IPS-18a (cell line): ENCODE measurements at regions not wholly inside any gene's neighbourhood (a gene's known extent, or its start where the extent isn't known, plus 50 kb on each side); places are given as distances from the start of the nearest gene placed in this dataset.

ENCODE experiments used
- H3K27ac ChIP-seq: one replicate; pipeline ENCODE4 v1.5.1; 2013; ENCODE audit warnings: low read length
- H3K27me3 ChIP-seq: one replicate; pipeline ENCODE4 v1.6.1; 2013; ENCODE audit warnings: mild to moderate bottlenecking, low read length; ENCODE audit not compliant: control insufficient read depth, insufficient read depth
- H3K36me3 ChIP-seq: one replicate; pipeline ENCODE4 v1.6.1; 2013; ENCODE audit warnings: low read depth, low read length; ENCODE audit not compliant: control insufficient read depth
- H3K4me1 ChIP-seq: one replicate; pipeline ENCODE4 v1.6.1; 2013; ENCODE audit warnings: low read depth, low read length; ENCODE audit not compliant: control insufficient read depth
- H3K4me3 ChIP-seq: one replicate; pipeline ENCODE4 v1.5.1; 2013; ENCODE audit warnings: low read length
- H3K9ac ChIP-seq: one replicate; pipeline ENCODE4 v1.6.1; 2013; ENCODE audit warnings: mild to moderate bottlenecking, low read length, moderate library complexity
- H3K9me3 ChIP-seq: one replicate; pipeline ENCODE4 v1.6.1; 2013; ENCODE audit warnings: low read depth, low read length; ENCODE audit not compliant: control insufficient read depth

- no peaks in the 10 kb centered on the region for H3K36me3 ChIP-seq
- no peak overlapping the region for H3K27ac ChIP-seq
- no peaks in the 10 kb centered on the region for H3K9me3 ChIP-seq
- H3K9ac ChIP-seq: no peak overlapping the region
- peak overlapping the region; percentile 9 for H3K4me3 ChIP-seq
- peaks cover 16% of the 10 kb centered on the region for H3K4me1 ChIP-seq
- H3K27me3 ChIP-seq: no peaks in the 10 kb centered on the region
These were observed 113.8 kb upstream of the LINGO1 start for GRCh38 chr15:77746254-77747174.

GRCh38 chr15:77744398-77744797 is 111.7 kb upstream of the LINGO1 start:
- Histone ChIP-seq H3K27ac (no peak overlapping the region), H3K36me3 (no peaks in the 10 kb centered on the region), H3K9ac (no peak overlapping the region), H3K27me3 (no peaks in the 10 kb centered on the region), H3K4me1 (peaks cover 28% of the 10 kb centered on the region), H3K9me3 (no peaks in the 10 kb centered on the region), H3K4me3 (no peak overlapping the region)

- H3K4me3 ChIP-seq: no peak overlapping the region
- no peaks in the 10 kb centered on the region for H3K9me3 ChIP-seq
- H3K27ac ChIP-seq: no peak overlapping the region
- peaks cover 28% of the 10 kb centered on the region for H3K4me1 ChIP-seq
- H3K27me3 ChIP-seq: no peaks in the 10 kb centered on the region
- no peaks in the 10 kb centered on the region for H3K36me3 ChIP-seq
- no peak overlapping the region for H3K9ac ChIP-seq
These were observed 109.9 kb upstream of the LINGO1 start for GRCh38 chr15:77742570-77742969.

- peaks cover 24% of the 10 kb centered on the region for H3K4me1 ChIP-seq
- no peaks in the 10 kb centered on the region for H3K27me3 ChIP-seq
These were observed 109.4 kb upstream of the LINGO1 start for GRCh38 chr15:77742127-77742526.

GRCh38 chr15:77741106-77741505 is 108.4 kb upstream of the LINGO1 start:
- no peak overlapping the region for H3K27ac ChIP-seq
- H3K27me3 ChIP-seq: no peaks in the 10 kb centered on the region
- H3K4me1 ChIP-seq: peaks cover 19% of the 10 kb centered on the region
- H3K36me3 ChIP-seq: no peaks in the 10 kb centered on the region
- H3K4me3 ChIP-seq: no peak overlapping the region
- H3K9me3 ChIP-seq: no peaks in the 10 kb centered on the region
- no peak overlapping the region for H3K9ac ChIP-seq

More at GRCh38 chr15:77742127-77742526, 109.4 kb upstream of the LINGO1 start:
- H3K36me3 ChIP-seq: no peaks in the 10 kb centered on the region
- H3K27ac ChIP-seq: no peak overlapping the region
- no peak overlapping the region for H3K9ac ChIP-seq
- no peaks in the 10 kb centered on the region for H3K9me3 ChIP-seq
- H3K4me3 ChIP-seq: no peak overlapping the region

- no peaks in the 10 kb centered on the region for H3K27me3 ChIP-seq
- H3K27ac ChIP-seq: no peak overlapping the region
- H3K9me3 ChIP-seq: no peaks in the 10 kb centered on the region
- H3K9ac ChIP-seq: no peak overlapping the region
- H3K4me1 ChIP-seq: peaks cover 19% of the 10 kb centered on the region
- H3K4me3 ChIP-seq: peak overlapping the region; percentile 18
- no peaks in the 10 kb centered on the region for H3K36me3 ChIP-seq
These were observed 107.1 kb upstream of the LINGO1 start for GRCh38 chr15:77739591-77740378.

GRCh38 chr15:77738441-77739302 is 106.0 kb upstream of the LINGO1 start:
- H3K9me3 ChIP-seq: no peaks in the 10 kb centered on the region
- no peaks in the 10 kb centered on the region for H3K27me3 ChIP-seq
- no peak overlapping the region for H3K9ac ChIP-seq
- no peaks in the 10 kb centered on the region for H3K36me3 ChIP-seq
- peak overlapping the region; percentile 34 for H3K4me3 ChIP-seq
- peaks cover 19% of the 10 kb centered on the region for H3K4me1 ChIP-seq
- no peak overlapping the region for H3K27ac ChIP-seq

GRCh38 chr15:77738038-77738370 is 105.3 kb upstream of the LINGO1 start:
- H3K27me3 ChIP-seq: no peaks in the 10 kb centered on the region

GRCh38 chr15:77737238-77738037 is 104.7 kb upstream of the LINGO1 start:
- Histone ChIP-seq H3K36me3 (no peaks in the 10 kb centered on the region), H3K27me3 (no peaks in the 10 kb centered on the region), H3K9ac (no peak overlapping the region), H3K4me3 (no peak overlapping the region), H3K4me1 (peaks cover 19% of the 10 kb centered on the region), H3K9me3 (no peaks in the 10 kb centered on the region), H3K27ac (no peak overlapping the region)

More at GRCh38 chr15:77738038-77738370, 105.3 kb upstream of the LINGO1 start:
- H3K27ac ChIP-seq: no peak overlapping the region
- no peaks in the 10 kb centered on the region for H3K9me3 ChIP-seq
- H3K4me1 ChIP-seq: peaks cover 19% of the 10 kb centered on the region
- H3K36me3 ChIP-seq: no peaks in the 10 kb centered on the region
- no peak overlapping the region for H3K9ac ChIP-seq
- H3K4me3 ChIP-seq: no peak overlapping the region

- Histone ChIP-seq H3K4me3 (no peak overlapping the region), H3K9me3 (no peaks in the 10 kb centered on the region), H3K9ac (no peak overlapping the region), H3K4me1 (peaks cover 7% of the 10 kb centered on the region), H3K36me3 (no peaks in the 10 kb centered on the region), H3K27ac (no peak overlapping the region), H3K27me3 (no peaks in the 10 kb centered on the region)
These were observed 101.6 kb upstream of the LINGO1 start for GRCh38 chr15:77734306-77734705.
